ENCODE measurements at regions not wholly inside any gene's neighbourhood (a gene's known extent, or its start where the extent isn't known, plus 50 kb on each side); places are given as distances from the start of the nearest gene placed in this dataset.

DNA sequence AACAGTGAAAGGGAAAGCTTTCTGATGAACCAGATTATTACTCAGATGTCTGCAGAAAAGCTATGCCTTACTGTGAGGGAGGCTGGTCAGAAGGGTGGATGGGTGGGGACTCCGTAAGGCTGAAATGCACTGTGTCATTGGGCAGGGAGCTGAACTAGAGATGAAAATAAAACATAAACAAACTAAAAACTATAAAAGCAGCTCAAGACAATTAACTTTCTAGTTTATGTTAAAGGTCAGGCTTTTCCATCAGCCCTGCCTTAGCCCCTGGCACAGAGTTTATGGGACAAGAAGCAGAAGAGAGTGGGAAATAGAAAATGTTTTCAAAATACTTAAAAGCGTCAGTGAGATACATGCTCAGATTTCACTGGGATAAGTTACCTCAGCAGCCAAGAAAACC is 310.0 kb upstream of the UBE2E2 start:
- H3K36me3 Mint-ChIP-seq (ENCODE audit: insufficient read depth, unreplicated experiment): no peaks in the 10 kb centered on the region
- no peak overlapping the region for H3K4me3 Mint-ChIP-seq (ENCODE audit: unreplicated experiment)
- no TSS peak for BruUV-seq (replicated peaks)
- no peaks in the 10 kb centered on the region for H3K9me3 Mint-ChIP-seq (ENCODE audit: unreplicated experiment)
- CTCF ChIA-PET: interaction anchor here (0.6 to 1.2 kb wide), 2 partner anchors 127 to 164 kb away, joined by 3 to 4 read pairs; no protein-coding TSS in a partner anchor
- POLR2A ChIA-PET: no interaction called here
- intact Hi-C loops (cut with micrococcal nuclease): no loop called here
- H3K27ac Mint-ChIP-seq (ENCODE audit: low read depth, unreplicated experiment): no peak overlapping the region
- no peak for TF ChIP-seq CTCF (IDR thresholded peaks at IDR 0.05; ENCODE audit: unreplicated experiment)
- no peak for DNase-seq (ENCODE audit: unreplicated experiment)
- peaks cover 22% of the 10 kb centered on the region for H3K27me3 Mint-ChIP-seq (ENCODE audit: insufficient read depth, unreplicated experiment)
- no peaks in the 10 kb centered on the region for H3K4me1 Mint-ChIP-seq (ENCODE audit: insufficient read depth, unreplicated experiment)

- no TSS peak for BruUV-seq (replicated peaks)
- POLR2A ChIA-PET: no interaction called here
- CTCF ChIA-PET: interaction anchor here (0.6 to 1.2 kb wide), 2 partner anchors 66 to 164 kb away, joined by 3 to 4 read pairs; no protein-coding TSS in a partner anchor
- DNase-seq (ENCODE audit: unreplicated experiment): no peak
- Mint-ChIP-seq H3K36me3 (ENCODE audit: insufficient read depth, unreplicated experiment) (no peaks in the 10 kb centered on the region), H3K27me3 (ENCODE audit: insufficient read depth, unreplicated experiment) (peaks cover 22% of the 10 kb centered on the region), H3K27ac (ENCODE audit: low read depth, unreplicated experiment) (no peak overlapping the region), H3K4me1 (ENCODE audit: insufficient read depth, unreplicated experiment) (no peaks in the 10 kb centered on the region), H3K4me3 (ENCODE audit: unreplicated experiment) (no peak overlapping the region), H3K9me3 (ENCODE audit: unreplicated experiment) (no peaks in the 10 kb centered on the region)
- intact Hi-C loops (cut with micrococcal nuclease): no loop called here
- no peak for TF ChIP-seq CTCF (IDR thresholded peaks at IDR 0.05; ENCODE audit: unreplicated experiment)
Measured at GRCh38 chr3:22893644-22894325, 309.3 kb upstream of the UBE2E2 start.

DNA sequence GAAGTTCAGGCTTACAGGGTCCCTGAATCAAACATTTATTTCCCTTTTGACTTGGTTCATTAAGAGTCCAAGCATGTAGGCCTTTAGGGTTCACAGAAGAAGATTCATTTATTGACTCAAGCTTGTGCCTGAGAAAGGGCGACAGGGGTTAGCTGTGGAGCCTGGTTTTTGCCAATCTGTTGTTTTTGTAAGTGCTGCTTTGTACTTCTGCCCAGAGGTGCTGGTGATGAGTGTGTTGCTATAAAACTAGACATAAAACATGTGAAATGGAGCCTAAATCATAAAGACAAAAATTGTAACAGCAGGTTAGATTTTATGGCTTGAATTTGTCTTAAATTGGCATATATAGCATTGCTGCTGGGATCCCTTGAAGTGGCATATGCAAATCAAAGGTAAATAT is 308.3 kb upstream of the UBE2E2 start:
- Mint-ChIP-seq H3K9me3 (ENCODE audit: unreplicated experiment) (no peaks in the 10 kb centered on the region), H3K27me3 (ENCODE audit: insufficient read depth, unreplicated experiment) (peaks cover 22% of the 10 kb centered on the region), H3K27ac (ENCODE audit: low read depth, unreplicated experiment) (no peak overlapping the region), H3K4me3 (ENCODE audit: unreplicated experiment) (no peak overlapping the region), H3K4me1 (ENCODE audit: insufficient read depth, unreplicated experiment) (no peaks in the 10 kb centered on the region), H3K36me3 (ENCODE audit: insufficient read depth, unreplicated experiment) (no peaks in the 10 kb centered on the region)
- TF ChIP-seq CTCF (IDR thresholded peaks at IDR 0.05; ENCODE audit: unreplicated experiment): no peak
- POLR2A ChIA-PET: no interaction called here
- CTCF ChIA-PET: interaction anchor here (0.6 kb wide), 1 partner anchor 65 kb away, joined by 3 read pairs; no protein-coding TSS in a partner anchor
- DNase-seq (ENCODE audit: unreplicated experiment): no peak
- intact Hi-C loops (cut with micrococcal nuclease): no loop called here
- no TSS peak for BruUV-seq (replicated peaks)

- BruUV-seq (replicated peaks): no TSS peak
Measured at GRCh38 chr3:22895671-22896070, 307.5 kb upstream of the UBE2E2 start.

More at GRCh38 chr3:22895671-22896070, 307.5 kb upstream of the UBE2E2 start:
- H3K9me3 Mint-ChIP-seq (ENCODE audit: unreplicated experiment): no peaks in the 10 kb centered on the region
- no peak for DNase-seq (ENCODE audit: unreplicated experiment)
- POLR2A ChIA-PET: interaction anchor here (0.7 kb wide), 1 partner anchor 786 kb away, joined by 5 read pairs; no protein-coding TSS in a partner anchor
- H3K36me3 Mint-ChIP-seq (ENCODE audit: insufficient read depth, unreplicated experiment): no peaks in the 10 kb centered on the region
- CTCF ChIA-PET: interaction anchor here (0.7 to 0.9 kb wide), 2 partner anchors 8 to 9 kb away, joined by 3 read pairs; no protein-coding TSS in a partner anchor
- H3K4me1 Mint-ChIP-seq (ENCODE audit: insufficient read depth, unreplicated experiment): no peaks in the 10 kb centered on the region
- TF ChIP-seq CTCF (IDR thresholded peaks at IDR 0.05; ENCODE audit: unreplicated experiment): no peak
- peaks cover 18% of the 10 kb centered on the region for H3K27me3 Mint-ChIP-seq (ENCODE audit: insufficient read depth, unreplicated experiment)
- H3K4me3 Mint-ChIP-seq (ENCODE audit: unreplicated experiment): no peak overlapping the region
- intact Hi-C loops (cut with micrococcal nuclease): no loop called here
- H3K27ac Mint-ChIP-seq (ENCODE audit: low read depth, unreplicated experiment): no peak overlapping the region

All from MCF 10A (cell line).